Mesothelial cell of epicardium (in vitro differentiated cells): ENCODE measurements at regions not wholly inside any gene's neighbourhood (a gene's known extent, or its start where the extent isn't known, plus 50 kb on each side); places are given as distances from the start of the nearest gene placed in this dataset.

Experiments
- DNase-seq, 2 experiments: peaks; one replicate each; pipeline ENCODE4 v3.0.0; 2021; ENCODE audit warnings: low spot score in 2 of 2; ENCODE audit not compliant: unreplicated experiment in 2 of 2
- H3K27ac Mint-ChIP-seq: 2 replicates; pipeline ENCODE4 v1.8.0; 2021; ENCODE audit warnings: mixed read lengths
- H3K27me3 Mint-ChIP-seq: 2 replicates; pipeline ENCODE4 v1.8.0; 2021; ENCODE audit warnings: low read depth, mixed read lengths
- H3K36me3 Mint-ChIP-seq: 2 replicates; pipeline ENCODE4 v1.8.0; 2021; ENCODE audit warnings: mixed read lengths
- H3K4me1 Mint-ChIP-seq: 2 replicates; pipeline ENCODE4 v1.8.0; 2021; ENCODE audit warnings: mixed read lengths
- H3K4me3 Mint-ChIP-seq: 2 replicates; pipeline ENCODE4 v1.8.0; 2021; ENCODE audit warnings: mild to moderate bottlenecking, moderate library complexity, mixed read lengths
- H3K9me3 Mint-ChIP-seq: 2 replicates; pipeline ENCODE4 v1.8.0; 2021; ENCODE audit warnings: mixed read lengths
- TF ChIP-seq, protein P1 (sequence below): fragments of 200-600 bp; sonication (generic); IDR thresholded peaks from one replicate; pipeline ENCODE4 v1.5.0; 2021; ENCODE audit warnings: antibody characterized with exemption; ENCODE audit not compliant: unreplicated experiment

DNA sequence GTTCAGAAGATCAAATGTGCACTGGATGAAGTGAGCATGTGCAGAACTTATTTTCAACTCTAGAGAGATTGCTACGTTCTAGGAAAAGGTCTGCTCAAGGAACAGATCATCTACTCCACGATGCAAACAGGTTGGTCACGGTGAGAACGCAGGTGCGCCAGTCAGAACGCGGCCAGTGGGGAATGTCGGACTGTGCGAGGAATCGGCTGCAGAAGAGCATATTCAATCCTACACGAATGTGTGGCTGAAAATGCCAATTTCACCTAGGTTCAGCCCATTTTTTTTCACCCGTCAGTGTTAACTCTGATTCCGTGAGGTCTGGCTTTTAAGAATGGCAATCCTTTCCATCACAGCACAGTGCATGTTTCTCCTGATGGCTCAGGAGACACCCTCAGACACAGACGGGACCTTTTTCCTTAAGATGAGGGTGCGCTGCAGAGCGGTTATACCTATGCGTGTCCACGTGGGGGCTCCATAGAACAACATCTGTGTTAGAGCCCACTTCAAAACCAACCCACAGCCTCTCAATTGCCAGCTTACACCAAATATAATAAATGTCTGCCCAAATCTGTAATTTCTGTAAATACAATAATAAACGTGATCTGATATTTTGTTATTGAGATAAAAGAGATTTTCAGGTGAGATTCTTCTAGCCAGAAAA lies 250.4 kb downstream of the FOXA2 start:
- Mint-ChIP-seq H3K36me3 (no peaks in the 10 kb centered on the region), H3K4me1 (no peaks in the 10 kb centered on the region), H3K27ac (no peak overlapping the region), H3K4me3 (no peak overlapping the region), H3K9me3 (no peaks in the 10 kb centered on the region), H3K27me3 (peaks cover 89% of the 10 kb centered on the region)
- TF ChIP-seq, protein P1, sequence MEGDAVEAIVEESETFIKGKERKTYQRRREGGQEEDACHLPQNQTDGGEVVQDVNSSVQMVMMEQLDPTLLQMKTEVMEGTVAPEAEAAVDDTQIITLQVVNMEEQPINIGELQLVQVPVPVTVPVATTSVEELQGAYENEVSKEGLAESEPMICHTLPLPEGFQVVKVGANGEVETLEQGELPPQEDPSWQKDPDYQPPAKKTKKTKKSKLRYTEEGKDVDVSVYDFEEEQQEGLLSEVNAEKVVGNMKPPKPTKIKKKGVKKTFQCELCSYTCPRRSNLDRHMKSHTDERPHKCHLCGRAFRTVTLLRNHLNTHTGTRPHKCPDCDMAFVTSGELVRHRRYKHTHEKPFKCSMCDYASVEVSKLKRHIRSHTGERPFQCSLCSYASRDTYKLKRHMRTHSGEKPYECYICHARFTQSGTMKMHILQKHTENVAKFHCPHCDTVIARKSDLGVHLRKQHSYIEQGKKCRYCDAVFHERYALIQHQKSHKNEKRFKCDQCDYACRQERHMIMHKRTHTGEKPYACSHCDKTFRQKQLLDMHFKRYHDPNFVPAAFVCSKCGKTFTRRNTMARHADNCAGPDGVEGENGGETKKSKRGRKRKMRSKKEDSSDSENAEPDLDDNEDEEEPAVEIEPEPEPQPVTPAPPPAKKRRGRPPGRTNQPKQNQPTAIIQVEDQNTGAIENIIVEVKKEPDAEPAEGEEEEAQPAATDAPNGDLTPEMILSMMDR = peak; percentile 76
- peak; percentile 43 to 71 for DNase-seq

DNA sequence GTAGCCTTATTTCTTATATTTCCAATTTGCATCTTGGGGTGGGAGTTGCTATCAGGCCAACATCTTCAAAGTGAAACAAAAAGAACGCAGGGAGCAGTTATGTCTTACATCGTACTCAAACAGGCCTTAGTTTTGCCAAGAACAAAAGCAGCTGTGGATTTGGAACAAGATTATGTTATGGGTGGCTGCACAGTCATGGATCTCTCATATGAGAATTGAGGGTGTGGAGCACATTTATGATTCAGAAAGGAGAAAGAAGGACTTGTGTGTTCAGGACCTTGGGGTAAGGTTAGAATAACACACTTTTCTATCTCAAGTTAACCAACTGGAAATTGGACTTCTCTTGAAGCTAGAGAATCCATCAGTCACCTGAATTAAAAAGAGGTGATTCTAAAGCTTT lies 259.9 kb downstream of the FOXA2 start:
- H3K4me1 Mint-ChIP-seq = no peaks in the 10 kb centered on the region
- no peak overlapping the region for H3K27ac Mint-ChIP-seq
- H3K4me3 Mint-ChIP-seq = no peak overlapping the region
- TF ChIP-seq, protein P1 = no peak
- no peak for DNase-seq
- peaks cover 68% of the 10 kb centered on the region for H3K27me3 Mint-ChIP-seq
- no peaks in the 10 kb centered on the region for H3K9me3 Mint-ChIP-seq
- H3K36me3 Mint-ChIP-seq = no peaks in the 10 kb centered on the region

DNA sequence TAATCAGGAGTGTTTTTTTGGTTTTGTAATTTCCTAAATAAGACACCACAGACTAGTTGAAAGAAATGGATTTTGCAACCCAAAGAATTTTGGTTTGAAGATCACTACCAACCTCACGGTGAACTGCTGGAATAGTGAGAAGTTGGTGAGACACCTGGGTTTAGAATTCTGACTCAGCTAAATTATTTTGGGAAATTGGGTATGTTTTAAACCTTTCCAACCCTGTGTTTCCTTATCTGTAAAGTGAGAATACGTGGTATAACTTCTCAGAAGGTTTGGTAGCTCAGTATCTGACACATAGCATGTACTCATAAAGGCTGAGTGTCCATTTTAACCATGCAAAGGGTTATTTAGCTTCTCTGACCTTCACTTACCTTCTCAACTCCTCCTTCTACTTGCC lies 261.9 kb downstream of the FOXA2 start:
- H3K4me3 Mint-ChIP-seq = no peak overlapping the region
- TF ChIP-seq, protein P1 = no peak
- no peaks in the 10 kb centered on the region for H3K4me1 Mint-ChIP-seq
- H3K27ac Mint-ChIP-seq = no peak overlapping the region
- no peaks in the 10 kb centered on the region for H3K36me3 Mint-ChIP-seq
- DNase-seq = no peak
- no peaks in the 10 kb centered on the region for H3K9me3 Mint-ChIP-seq
- H3K27me3 Mint-ChIP-seq = peaks cover 71% of the 10 kb centered on the region

DNA sequence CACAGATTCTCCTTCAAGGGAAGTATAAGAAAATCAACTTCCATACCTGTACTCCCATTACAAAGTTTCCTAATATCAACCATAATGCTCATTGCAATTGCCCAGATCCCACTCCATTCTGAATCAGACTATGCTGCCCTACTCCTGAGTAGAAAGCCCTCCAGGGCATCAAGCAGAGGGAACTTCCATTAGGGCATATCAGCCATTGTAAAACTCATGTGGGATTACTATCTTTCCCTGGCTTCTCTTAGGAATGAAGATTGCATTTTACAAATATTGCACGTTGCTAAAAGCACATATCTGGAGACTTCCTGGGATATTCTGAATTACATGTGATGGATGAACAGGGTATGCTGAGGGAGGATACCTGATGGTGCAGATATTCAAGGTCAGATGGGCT lies 263.2 kb downstream of the FOXA2 start:
- TF ChIP-seq, protein P1 = no peak
- Mint-ChIP-seq H3K27ac (no peak overlapping the region), H3K4me1 (no peaks in the 10 kb centered on the region)

DNA sequence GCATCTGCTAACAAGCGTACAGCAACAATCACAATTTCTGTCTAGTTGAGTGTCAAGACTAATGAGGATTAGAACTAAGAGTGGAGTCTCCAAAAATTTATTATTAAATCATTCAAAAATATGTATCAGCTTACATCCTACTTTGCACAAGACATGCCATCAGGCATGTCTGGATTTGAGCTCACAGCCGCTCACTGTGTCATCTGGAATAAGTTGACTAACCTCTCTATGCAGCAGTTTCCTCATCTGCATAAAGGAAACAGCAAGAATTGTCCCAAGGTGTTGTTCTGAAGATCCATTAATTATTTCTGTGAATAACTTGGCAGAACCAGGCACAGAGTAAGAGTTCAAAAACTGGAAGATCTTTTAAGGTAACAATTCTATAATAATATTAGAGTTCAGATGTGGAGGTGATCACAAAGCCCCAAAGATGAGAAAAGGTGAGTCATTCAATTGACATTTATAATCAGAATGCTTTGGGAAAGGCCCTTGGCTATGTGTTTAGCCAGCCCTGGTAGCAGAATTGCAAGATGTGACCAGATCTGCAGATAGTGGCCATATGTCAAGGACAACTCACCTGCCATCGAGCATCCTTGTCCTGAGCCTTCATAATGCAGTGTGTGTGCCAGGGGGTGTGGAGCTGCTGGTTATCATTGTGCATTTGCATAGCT lies 264.0 kb downstream of the FOXA2 start:
- Mint-ChIP-seq H3K27ac (no peak overlapping the region), H3K4me3 (no peak overlapping the region), H3K9me3 (no peaks in the 10 kb centered on the region), H3K4me1 (no peaks in the 10 kb centered on the region), H3K27me3 (peaks cover 72% of the 10 kb centered on the region), H3K36me3 (no peaks in the 10 kb centered on the region)
- TF ChIP-seq, protein P1 = no peak
- no peak for DNase-seq

More for the DNA sequence above, 263.2 kb downstream of the FOXA2 start:
- no peak for DNase-seq
- Mint-ChIP-seq H3K4me3 (no peak overlapping the region), H3K27me3 (peaks cover 75% of the 10 kb centered on the region), H3K36me3 (no peaks in the 10 kb centered on the region), H3K9me3 (no peaks in the 10 kb centered on the region)
